ENCODE measurements at regions not wholly inside any gene's neighbourhood (a gene's known extent, or its start where the extent isn't known, plus 50 kb on each side); places are given as distances from the start of the nearest gene placed in this dataset.

- intact Hi-C loops (cut with DNase I; ENCODE audit: low total_unique reads): no loop called here
- WGBS, 2 donors (ENCODE audit: low coverage in 1 of 2): 52% methylated on average over 3 of the region's 3 CpGs; no CpG with 5 or more reads in 1 of the 2 donors
- Histone ChIP-seq H3K4me1 (no peaks in the 10 kb centered on the region), H3K36me3 (no peaks in the 10 kb centered on the region), H3K4me3 (no peak overlapping the region), H3K27ac (no peak overlapping the region), H3K27me3 (no peaks in the 10 kb centered on the region), H3K9me3 (no peaks in the 10 kb centered on the region)
- DNase-seq: no peak
- in situ Hi-C loops (cut with MboI; ENCODE audit: low pct_ligation_motif_present in 1 of 4, low pct_unique_long_range_greater_than_20kb in 1 of 4, low sequenced_read_pairs in 3 of 4): no loop called here
- TF ChIP-seq EP300 (IDR thresholded peaks at IDR 0.05; ENCODE audit: low read depth) (no peak), CTCF (IDR thresholded peaks at IDR 0.05) (no peak), POLR2AphosphoS5 (IDR thresholded peaks at IDR 0.05) (no peak), POLR2A (IDR thresholded peaks at IDR 0.05) (no peak)
Observed at GRCh38 chr1:243950166-243950565, 100.1 kb upstream of the AKT3 start.

GRCh38 chr1:243946946-243947345 is 96.9 kb upstream of the AKT3 start:
- TF ChIP-seq POLR2AphosphoS5 (IDR thresholded peaks at IDR 0.05): no peak
- no peak for TF ChIP-seq POLR2A (IDR thresholded peaks at IDR 0.05)
- peak in 3 of 5 experiments; percentile 10 to 18 (median 16) for TF ChIP-seq CTCF (IDR thresholded peaks at IDR 0.05)
- TF ChIP-seq EP300 (IDR thresholded peaks at IDR 0.05; ENCODE audit: low read depth): no peak
- 64 to 78% methylated on average over 5 to 8 of the region's 8 CpGs for WGBS, 2 donors (ENCODE audit: low coverage in 1 of 2)

DNA sequence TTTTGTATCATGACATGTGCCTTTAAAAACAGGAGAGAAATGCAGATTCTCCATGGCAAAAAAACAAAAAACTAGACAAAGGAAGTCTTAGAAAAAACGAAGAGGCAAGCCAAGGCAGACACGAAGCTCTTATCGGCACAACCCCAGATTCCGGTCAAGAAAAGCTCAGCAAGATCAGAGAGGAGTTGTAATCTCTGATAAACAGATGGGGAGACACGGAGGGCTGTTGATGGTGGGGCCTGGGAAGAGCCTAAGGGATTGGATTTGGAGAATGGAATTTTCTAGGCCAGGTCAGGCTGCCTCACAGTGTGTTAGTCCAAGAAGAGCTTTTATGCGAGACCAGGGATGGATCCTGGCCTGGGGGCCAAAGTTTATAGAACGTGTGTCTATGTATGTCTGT is 96.2 kb upstream of the AKT3 start:
- WGBS, 2 donors (ENCODE audit: low coverage in 1 of 2): 59 to 76% methylated on average over 5 to 7 of the region's 7 CpGs
- Histone ChIP-seq H3K27ac (no peak overlapping the region), H3K9me3 (no peaks in the 10 kb centered on the region), H3K4me1 (no peaks in the 10 kb centered on the region), H3K4me3 (no peak overlapping the region), H3K36me3 (no peaks in the 10 kb centered on the region), H3K27me3 (no peaks in the 10 kb centered on the region)
- no peak for TF ChIP-seq CTCF (IDR thresholded peaks at IDR 0.05)
- TF ChIP-seq POLR2A (IDR thresholded peaks at IDR 0.05): no peak
- TF ChIP-seq EP300 (IDR thresholded peaks at IDR 0.05; ENCODE audit: low read depth): no peak
- no peak for TF ChIP-seq POLR2AphosphoS5 (IDR thresholded peaks at IDR 0.05)
- no peak for DNase-seq
- intact Hi-C loops (cut with DNase I; ENCODE audit: low total_unique reads) (no loop called here), in situ Hi-C loops (cut with MboI; ENCODE audit: low pct_ligation_motif_present in 1 of 4, low pct_unique_long_range_greater_than_20kb in 1 of 4, low sequenced_read_pairs in 3 of 4) (no loop called here)

More at GRCh38 chr1:243946946-243947345, 96.9 kb upstream of the AKT3 start:
- Histone ChIP-seq H3K27me3 (no peaks in the 10 kb centered on the region), H3K4me3 (no peak overlapping the region), H3K4me1 (no peaks in the 10 kb centered on the region), H3K36me3 (no peaks in the 10 kb centered on the region), H3K9me3 (no peaks in the 10 kb centered on the region), H3K27ac (no peak overlapping the region)
- DNase-seq: no peak
- intact Hi-C loops (cut with DNase I; ENCODE audit: low total_unique reads) (no loop called here), in situ Hi-C loops (cut with MboI; ENCODE audit: low pct_ligation_motif_present in 1 of 4, low pct_unique_long_range_greater_than_20kb in 1 of 4, low sequenced_read_pairs in 3 of 4) (no loop called here)

GRCh38 chr1:243945727-243946126 is 95.7 kb upstream of the AKT3 start:
- H3K9me3 ChIP-seq: no peaks in the 10 kb centered on the region
- H3K27ac ChIP-seq: no peak overlapping the region
- H3K4me1 ChIP-seq: no peaks in the 10 kb centered on the region
- WGBS, 2 donors (ENCODE audit: low coverage in 1 of 2): 86% methylated on average over 5 of the region's 5 CpGs; no CpG with 5 or more reads in 1 of the 2 donors
- no peaks in the 10 kb centered on the region for H3K36me3 ChIP-seq
- in situ Hi-C loops (cut with MboI; ENCODE audit: low pct_ligation_motif_present in 1 of 4, low pct_unique_long_range_greater_than_20kb in 1 of 4, low sequenced_read_pairs in 3 of 4) (no loop called here), intact Hi-C loops (cut with DNase I; ENCODE audit: low total_unique reads) (no loop called here)
- DNase-seq: no peak
- TF ChIP-seq POLR2AphosphoS5 (IDR thresholded peaks at IDR 0.05) (no peak), POLR2A (IDR thresholded peaks at IDR 0.05) (no peak)
- H3K27me3 ChIP-seq: no peaks in the 10 kb centered on the region
- no peak overlapping the region for H3K4me3 ChIP-seq
